Type B pancreatic cell (in vitro differentiated cells): ENCODE measurements at regions not wholly inside any gene's neighbourhood (a gene's known extent, or its start where the extent isn't known, plus 50 kb on each side); places are given as distances from the start of the nearest gene placed in this dataset.

ENCODE experiments used
- DNase-seq: peaks from one replicate; pipeline ENCODE4 v3.0.0; 2021; ENCODE audit warnings: mixed read lengths; ENCODE audit not compliant: unreplicated experiment; ENCODE audit errors: extremely low spot score
- H3K27ac Mint-ChIP-seq: 2 replicates; pipeline ENCODE4 v1.8.0; 2021; ENCODE audit warnings: mild to moderate bottlenecking, mixed read lengths
- H3K27me3 Mint-ChIP-seq: 2 replicates; pipeline ENCODE4 v1.8.0; 2021; ENCODE audit warnings: mixed read lengths
- H3K36me3 Mint-ChIP-seq: 2 replicates; pipeline ENCODE4 v1.8.0; 2021; ENCODE audit warnings: mixed read lengths
- H3K4me1 Mint-ChIP-seq: one replicate; pipeline ENCODE4 v1.8.0; 2021; ENCODE audit warnings: mixed read lengths; ENCODE audit not compliant: unreplicated experiment
- H3K4me3 Mint-ChIP-seq: 2 replicates; pipeline ENCODE4 v1.8.0; 2021; ENCODE audit warnings: mild to moderate bottlenecking, mixed read lengths
- H3K9me3 Mint-ChIP-seq: 2 replicates; pipeline ENCODE4 v1.8.0; 2021; ENCODE audit warnings: mixed read lengths
- TF ChIP-seq, protein P1 (sequence below): fragments of 200-600 bp; sonication (generic); conservative IDR thresholded peaks from 2 replicates; pipeline ENCODE4 v1.5.0; 2021; ENCODE audit warnings: antibody characterized with exemption, mild to moderate bottlenecking

GRCh38 chr10:78471723-78472550, 438.3 kb downstream of the RPS24 start:
- Mint-ChIP-seq H3K4me1 (peaks cover 53% of the 10 kb centered on the region), H3K36me3 (no peaks in the 10 kb centered on the region)

GRCh38 chr10:78472551-78472890, 438.9 kb downstream of the RPS24 start:
- Mint-ChIP-seq H3K36me3 (no peaks in the 10 kb centered on the region), H3K9me3 (peaks cover 1% of the 10 kb centered on the region), H3K4me1 (peaks cover 52% of the 10 kb centered on the region), H3K4me3 (no peak overlapping the region), H3K27me3 (no peaks in the 10 kb centered on the region), H3K27ac (peak overlapping the region; percentile 43)
- no peak for DNase-seq
- TF ChIP-seq, protein P1, sequence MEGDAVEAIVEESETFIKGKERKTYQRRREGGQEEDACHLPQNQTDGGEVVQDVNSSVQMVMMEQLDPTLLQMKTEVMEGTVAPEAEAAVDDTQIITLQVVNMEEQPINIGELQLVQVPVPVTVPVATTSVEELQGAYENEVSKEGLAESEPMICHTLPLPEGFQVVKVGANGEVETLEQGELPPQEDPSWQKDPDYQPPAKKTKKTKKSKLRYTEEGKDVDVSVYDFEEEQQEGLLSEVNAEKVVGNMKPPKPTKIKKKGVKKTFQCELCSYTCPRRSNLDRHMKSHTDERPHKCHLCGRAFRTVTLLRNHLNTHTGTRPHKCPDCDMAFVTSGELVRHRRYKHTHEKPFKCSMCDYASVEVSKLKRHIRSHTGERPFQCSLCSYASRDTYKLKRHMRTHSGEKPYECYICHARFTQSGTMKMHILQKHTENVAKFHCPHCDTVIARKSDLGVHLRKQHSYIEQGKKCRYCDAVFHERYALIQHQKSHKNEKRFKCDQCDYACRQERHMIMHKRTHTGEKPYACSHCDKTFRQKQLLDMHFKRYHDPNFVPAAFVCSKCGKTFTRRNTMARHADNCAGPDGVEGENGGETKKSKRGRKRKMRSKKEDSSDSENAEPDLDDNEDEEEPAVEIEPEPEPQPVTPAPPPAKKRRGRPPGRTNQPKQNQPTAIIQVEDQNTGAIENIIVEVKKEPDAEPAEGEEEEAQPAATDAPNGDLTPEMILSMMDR, result no peak

More at GRCh38 chr10:78471723-78472550, 438.3 kb downstream of the RPS24 start:
- TF ChIP-seq, protein P1, result no peak
- no peaks in the 10 kb centered on the region for H3K27me3 Mint-ChIP-seq
- H3K9me3 Mint-ChIP-seq, result peaks cover 6% of the 10 kb centered on the region
- DNase-seq, result peak; percentile 75
- no peak overlapping the region for H3K4me3 Mint-ChIP-seq
- H3K27ac Mint-ChIP-seq, result peak overlapping the region; percentile 43

- TF ChIP-seq, protein P1, result no peak
- DNase-seq, result peak; percentile 54
- Mint-ChIP-seq H3K27ac (no peak overlapping the region), H3K4me1 (peaks cover 51% of the 10 kb centered on the region), H3K4me3 (no peak overlapping the region), H3K9me3 (no peaks in the 10 kb centered on the region), H3K27me3 (no peaks in the 10 kb centered on the region), H3K36me3 (no peaks in the 10 kb centered on the region)
These were observed 439.3 kb downstream of the RPS24 start for GRCh38 chr10:78473006-78473405.

GRCh38 chr10:78474743-78475142, 441.1 kb downstream of the RPS24 start:
- no peak overlapping the region for H3K4me3 Mint-ChIP-seq
- peaks cover 2% of the 10 kb centered on the region for H3K27me3 Mint-ChIP-seq
- peaks cover 4% of the 10 kb centered on the region for H3K9me3 Mint-ChIP-seq
- peaks cover 51% of the 10 kb centered on the region for H3K4me1 Mint-ChIP-seq
- H3K36me3 Mint-ChIP-seq, result no peaks in the 10 kb centered on the region
- TF ChIP-seq, protein P1, result no peak
- DNase-seq, result peak; percentile 39
- H3K27ac Mint-ChIP-seq, result no peak overlapping the region

DNA sequence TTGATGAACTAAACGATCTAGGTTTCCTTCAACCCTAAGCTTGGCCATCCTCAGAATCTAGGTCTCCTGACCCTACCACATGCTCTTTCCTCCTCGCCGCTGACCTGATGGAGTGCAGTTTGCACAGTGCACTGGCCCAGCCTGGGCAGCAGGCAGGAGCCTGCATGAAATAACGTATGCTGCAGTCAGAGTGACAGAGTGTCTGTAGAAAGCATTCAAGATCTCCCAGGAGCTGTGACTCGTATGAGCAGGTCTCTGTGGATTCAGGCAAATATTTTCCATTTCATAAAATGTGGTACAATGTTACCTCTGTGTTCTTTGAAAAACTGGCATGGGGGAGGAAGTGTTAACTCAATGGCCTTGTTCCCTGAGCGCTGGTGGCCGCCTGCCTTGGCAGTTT, 441.8 kb downstream of the RPS24 start:
- H3K4me1 Mint-ChIP-seq, result peaks cover 51% of the 10 kb centered on the region
- no peaks in the 10 kb centered on the region for H3K36me3 Mint-ChIP-seq
- H3K4me3 Mint-ChIP-seq, result no peak overlapping the region
- no peak for DNase-seq
- H3K9me3 Mint-ChIP-seq, result peaks cover 4% of the 10 kb centered on the region
- no peak overlapping the region for H3K27ac Mint-ChIP-seq
- peaks cover 2% of the 10 kb centered on the region for H3K27me3 Mint-ChIP-seq
- TF ChIP-seq, protein P1, result no peak
